Left cardiac atrium (tissue), 4 donors: ENCODE measurements at regions not wholly inside any gene's neighbourhood (a gene's known extent, or its start where the extent isn't known, plus 50 kb on each side); places are given as distances from the start of the nearest gene placed in this dataset.
"Not testable (repeated sequence)": the region's sequence is repeated elsewhere in the genome, so short reads cannot be mapped to it uniquely, and the experiment has no call there.

Experiments used
- ATAC-seq, 2 donors: fragments of 200-7000 bp; cut with Tn5 transposase; one replicate each; pipeline ENCODE4 v1.9.1; 2020; ENCODE audit warnings: mild to moderate bottlenecking in 2 of 2, moderate library complexity in 2 of 2
- DNase-seq: peaks from one replicate; pipeline ENCODE4 v3.0.0-alpha.2; 2020
- intact Hi-C, 2 donors: fragments of 100-400 bp; cut with DNase I; formaldehyde crosslinking; loops; one replicate each; pipeline versions ENCODE4 v1.14.1 to v1.15.1; 2022 to 2023
- donor health status: DM: no; HTN: yes; CAD: no.
- donor health status: DM: no; HTN: yes; CAD: no; lungs with severe emphysema.
- donor health status: DM: yes; HTN: yes; CAD: no.
- donor health status: Dilated cardiomyopathy.

DNA sequence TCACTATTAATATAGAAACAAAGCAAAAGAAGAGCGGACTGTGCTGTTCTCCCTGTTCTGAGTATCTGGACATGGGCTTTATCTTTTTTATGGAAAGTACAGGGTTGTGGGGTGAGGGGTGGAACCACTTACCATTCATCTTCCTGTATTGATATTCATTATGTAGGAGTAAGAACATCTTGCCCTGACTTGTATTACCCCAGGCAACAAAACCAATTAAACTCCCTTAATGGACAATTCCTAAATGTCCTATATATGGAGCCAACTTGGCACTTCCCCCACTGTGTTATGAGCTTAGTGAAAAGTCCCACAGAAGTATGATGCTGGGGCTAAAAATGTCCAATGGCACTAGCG is 139.9 kb upstream of the KRR1 start:
- intact Hi-C loops, result no loop called here
- DNase-seq, result no peak

GRCh38 chr12:75650595-75651341 is 139.4 kb upstream of the KRR1 start:
- intact Hi-C loops, result no loop called here
- peak in 1 of 2 donors; percentile 56 for ATAC-seq
- no peak for DNase-seq

More for the DNA sequence above, 139.9 kb upstream of the KRR1 start:
- ATAC-seq, result peak in 1 of 2 donors; percentile 17

DNA sequence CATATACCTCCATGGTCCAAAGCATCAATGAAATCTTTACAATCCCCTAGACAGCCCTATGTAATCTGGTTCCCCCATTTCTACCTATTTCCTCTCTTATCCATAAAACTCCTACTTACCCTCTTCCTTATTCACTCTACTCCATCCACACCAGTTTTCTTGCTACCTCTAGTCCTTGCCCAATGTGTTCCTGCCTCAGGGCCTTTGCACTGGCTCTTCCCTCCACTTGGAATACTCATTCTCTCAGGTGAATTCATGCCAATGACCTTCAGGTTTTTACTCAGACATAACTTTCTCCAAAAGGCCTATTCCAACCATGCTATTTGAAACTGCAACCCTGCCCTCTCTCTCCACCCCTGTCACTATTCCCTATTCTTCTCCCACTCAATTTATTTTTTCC is 138.7 kb upstream of the KRR1 start:
- no peak for DNase-seq
- intact Hi-C loops, result no loop called here
- ATAC-seq, result no peak

GRCh38 chr12:75648856-75649255 is 137.4 kb upstream of the KRR1 start:
- ATAC-seq, result no peak
- intact Hi-C loops, result no loop called here
- DNase-seq, result no peak

DNA sequence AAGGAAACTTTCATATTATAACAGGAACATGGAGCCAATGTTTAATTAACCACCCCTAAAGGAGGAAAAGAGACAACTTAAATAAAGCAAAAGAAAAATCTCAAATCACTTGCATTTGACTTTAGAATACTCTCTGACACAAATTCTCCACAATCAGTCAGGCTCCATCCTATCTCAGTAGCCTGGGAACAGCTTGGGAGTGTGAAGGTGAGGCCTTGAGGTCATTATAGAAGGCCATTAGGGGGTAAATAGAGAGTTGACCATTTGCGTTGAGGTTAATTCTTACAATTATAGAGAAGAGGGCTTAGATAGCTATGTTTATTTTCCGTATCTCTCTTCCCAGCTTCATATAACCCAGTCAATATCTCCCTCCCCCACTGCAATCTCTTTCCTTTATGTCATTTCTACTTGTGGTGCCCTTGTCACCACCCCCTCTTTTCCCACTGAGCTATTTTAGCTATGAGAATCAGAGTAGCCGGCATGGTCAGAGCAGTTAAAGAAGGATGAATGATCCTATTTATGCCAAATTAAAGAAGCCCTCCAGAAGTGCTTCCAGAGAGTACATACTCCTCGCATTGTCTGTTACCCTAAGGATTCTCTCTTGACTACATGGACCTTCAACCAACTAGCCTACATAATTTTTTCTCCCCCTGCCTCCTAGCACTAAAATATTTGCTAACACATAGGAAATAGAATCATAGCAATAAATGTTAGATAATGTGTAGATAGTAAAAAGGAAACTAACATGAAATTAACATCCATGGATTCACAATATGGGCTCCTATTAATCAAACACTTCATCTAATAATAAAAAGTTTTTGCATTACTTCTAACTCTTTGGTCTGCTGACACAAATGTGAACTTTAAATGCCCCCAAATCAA is 135.2 kb upstream of the KRR1 start:
- DNase-seq, result no peak
- intact Hi-C loops, result no loop called here
- peak in 1 of 2 donors; percentile 61 for ATAC-seq

GRCh38 chr12:75644472-75645072 is 133.2 kb upstream of the KRR1 start:
- intact Hi-C loops, result no loop called here
- no peak for DNase-seq
- ATAC-seq, result no peak

GRCh38 chr12:75643119-75643518 is 131.7 kb upstream of the KRR1 start:
- ATAC-seq, intact Hi-C loops, DNase-seq: not testable (repeated sequence)

DNA sequence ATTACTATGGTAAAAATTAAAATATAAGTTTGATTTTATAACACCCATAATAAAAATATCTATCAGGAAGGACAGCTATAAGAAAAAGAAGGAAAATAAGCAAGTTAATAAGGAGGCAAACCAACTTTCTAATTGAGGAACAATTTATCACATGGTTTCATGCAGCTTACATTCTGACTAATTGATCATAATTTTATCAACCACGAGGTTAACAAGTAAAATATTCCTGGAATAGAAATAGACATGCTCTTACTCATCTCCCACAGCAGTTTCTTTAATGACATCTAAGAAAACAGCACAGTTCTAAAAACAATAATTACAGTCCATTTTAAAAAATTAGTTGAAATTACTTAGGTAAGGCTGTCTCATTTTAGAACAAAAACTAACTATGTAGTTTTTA is 130.8 kb upstream of the KRR1 start:
- ATAC-seq (no peak), DNase-seq (no peak)
- intact Hi-C loops, result no loop called here

- intact Hi-C loops, result no loop called here
- DNase-seq, result no peak
These were observed 129.8 kb upstream of the KRR1 start for GRCh38 chr12:75641031-75641780.

DNA sequence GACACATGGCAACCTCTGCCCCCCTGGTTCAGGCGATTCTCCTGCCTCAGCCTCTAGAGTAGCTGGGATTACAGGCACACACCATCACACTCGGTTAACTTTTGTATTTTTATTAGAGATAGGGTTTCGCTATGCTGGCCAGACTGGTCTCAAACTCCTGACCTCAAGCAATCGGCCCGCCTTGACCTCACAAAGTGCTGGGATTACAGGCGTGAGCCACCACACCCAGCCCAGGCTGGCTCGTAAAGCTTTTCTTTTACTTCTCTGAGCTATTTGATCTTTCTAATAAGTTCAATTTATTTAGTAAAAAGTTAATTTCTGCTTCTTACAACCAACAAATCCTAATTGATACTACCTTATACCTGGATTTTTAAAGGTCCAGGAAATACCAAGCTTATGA is 127.4 kb upstream of the KRR1 start:
- intact Hi-C loops, result no loop called here
- DNase-seq, result no peak
- ATAC-seq, result no peak

More at GRCh38 chr12:75641031-75641780, 129.8 kb upstream of the KRR1 start:
- no peak for ATAC-seq

GRCh38 chr12:75636607-75637006 is 125.2 kb upstream of the KRR1 start:
- intact Hi-C loops, result no loop called here
- ATAC-seq, result no peak
- DNase-seq, result no peak

DNA sequence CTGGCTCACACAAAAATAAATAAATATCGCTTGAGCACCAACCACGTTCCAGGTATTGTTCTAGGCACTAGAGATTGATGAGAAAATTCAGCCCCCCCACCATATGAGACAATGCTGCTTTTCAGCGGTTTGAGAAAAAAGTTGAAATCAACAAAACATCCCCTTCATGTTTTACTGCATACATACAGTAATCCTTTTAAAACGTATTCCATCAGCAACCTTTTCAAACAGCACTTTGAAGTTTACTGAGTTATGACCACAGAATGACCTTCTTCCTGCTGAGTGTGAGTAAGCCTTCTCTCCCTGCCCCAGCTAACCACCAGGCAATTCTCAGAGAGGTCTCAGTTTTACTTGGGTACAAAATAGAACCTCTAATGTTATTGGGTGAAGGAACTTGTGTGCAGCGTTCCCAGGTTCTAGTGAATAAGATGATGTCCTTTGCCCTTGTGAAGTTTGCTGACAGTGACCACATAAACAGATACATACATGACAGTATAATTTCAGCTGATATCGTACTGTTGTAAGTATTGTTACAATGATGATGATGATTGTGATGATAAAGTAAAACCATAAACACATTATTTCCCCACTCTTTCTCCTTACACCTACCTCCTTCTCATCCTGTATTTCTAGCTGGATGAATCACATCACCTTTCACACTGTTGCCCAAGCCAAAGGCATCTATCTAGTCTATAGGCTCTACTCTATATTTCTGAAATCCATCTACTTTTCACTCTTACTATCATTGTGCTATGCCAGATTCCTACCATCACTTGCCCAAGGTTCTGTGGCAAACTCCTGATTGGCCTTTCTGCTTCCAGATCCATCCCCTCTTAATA is 124.4 kb upstream of the KRR1 start:
- intact Hi-C loops, result no loop called here
- no peak for DNase-seq
- no peak for ATAC-seq

- DNase-seq (no peak), ATAC-seq (no peak)
- intact Hi-C loops, result no loop called here
These were observed 123.1 kb upstream of the KRR1 start for GRCh38 chr12:75634244-75635222.

GRCh38 chr12:75633789-75634188 is 122.4 kb upstream of the KRR1 start:
- DNase-seq (no peak), ATAC-seq (no peak)
- intact Hi-C loops, result no loop called here

GRCh38 chr12:75632442-75632841 is 121.0 kb upstream of the KRR1 start:
- no peak for DNase-seq
- intact Hi-C loops, result no loop called here
- no peak for ATAC-seq

- no peak for DNase-seq
- ATAC-seq, result no peak
- intact Hi-C loops, result no loop called here
These were observed 120.4 kb upstream of the KRR1 start for GRCh38 chr12:75631831-75632230.

GRCh38 chr12:75630091-75630490 is 118.7 kb upstream of the KRR1 start:
- ATAC-seq, result no peak
- DNase-seq, result no peak
- intact Hi-C loops, result no loop called here

DNA sequence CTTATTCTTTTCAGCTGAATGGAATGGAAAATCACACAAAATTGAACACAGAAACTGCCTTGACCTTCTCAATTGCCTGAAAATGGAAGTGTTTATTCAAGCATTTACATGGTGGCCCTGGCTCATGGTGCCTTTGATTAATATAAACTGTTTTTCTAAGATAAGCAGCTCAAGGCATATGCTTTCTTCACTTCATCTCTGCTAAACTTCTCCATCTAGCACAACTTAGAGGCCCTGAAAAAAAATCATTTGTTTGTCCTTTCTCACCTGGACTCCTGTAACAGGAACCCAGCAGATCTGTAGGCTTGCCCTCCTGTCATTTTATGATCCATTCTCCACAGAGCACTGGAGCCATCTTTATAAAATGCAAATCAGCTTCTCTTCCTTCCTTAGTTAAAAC is 117.5 kb upstream of the KRR1 start:
- intact Hi-C loops, result no loop called here
- DNase-seq (no peak), ATAC-seq (no peak)
